ENCODE measurements at regions not wholly inside any gene's neighbourhood (a gene's known extent, or its start where the extent isn't known, plus 50 kb on each side); places are given as distances from the start of the nearest gene placed in this dataset.

DNA sequence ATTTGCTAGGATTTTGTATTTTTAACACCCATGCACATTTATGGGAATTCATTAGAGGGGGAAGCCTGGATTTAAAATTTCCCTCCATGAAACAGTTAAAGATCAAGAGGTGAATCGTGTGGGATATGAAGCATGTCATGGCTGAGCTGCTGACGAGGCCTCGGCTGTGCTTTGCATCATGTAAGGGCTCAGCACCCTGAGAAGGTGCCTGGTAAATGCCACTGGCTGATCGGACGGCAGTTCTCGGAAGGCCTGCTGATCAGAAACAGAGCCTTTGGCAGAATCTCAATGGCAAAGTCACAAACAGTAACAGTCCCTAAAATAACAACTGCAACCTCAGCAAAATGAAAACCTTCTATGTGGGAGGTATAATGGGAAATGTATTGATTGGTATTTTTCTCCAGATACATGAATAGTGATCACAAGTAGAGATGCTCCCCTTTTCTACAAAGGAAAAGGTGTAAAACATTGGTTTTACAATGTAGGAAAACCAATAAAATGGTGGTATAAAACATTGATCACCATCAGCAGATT lies 53.0 kb upstream of the FUCA2 start:
- in situ Hi-C loops (cut with HindIII; ENCODE audit: low sequenced_read_pairs), result no loop called here
- H3K4me3 ChIP-seq (ENCODE audit: low read depth, low read length), result no peak overlapping the region
- DNase-seq (ENCODE audit: low read depth, low spot score), result no peak
- TF ChIP-seq, protein P1, sequence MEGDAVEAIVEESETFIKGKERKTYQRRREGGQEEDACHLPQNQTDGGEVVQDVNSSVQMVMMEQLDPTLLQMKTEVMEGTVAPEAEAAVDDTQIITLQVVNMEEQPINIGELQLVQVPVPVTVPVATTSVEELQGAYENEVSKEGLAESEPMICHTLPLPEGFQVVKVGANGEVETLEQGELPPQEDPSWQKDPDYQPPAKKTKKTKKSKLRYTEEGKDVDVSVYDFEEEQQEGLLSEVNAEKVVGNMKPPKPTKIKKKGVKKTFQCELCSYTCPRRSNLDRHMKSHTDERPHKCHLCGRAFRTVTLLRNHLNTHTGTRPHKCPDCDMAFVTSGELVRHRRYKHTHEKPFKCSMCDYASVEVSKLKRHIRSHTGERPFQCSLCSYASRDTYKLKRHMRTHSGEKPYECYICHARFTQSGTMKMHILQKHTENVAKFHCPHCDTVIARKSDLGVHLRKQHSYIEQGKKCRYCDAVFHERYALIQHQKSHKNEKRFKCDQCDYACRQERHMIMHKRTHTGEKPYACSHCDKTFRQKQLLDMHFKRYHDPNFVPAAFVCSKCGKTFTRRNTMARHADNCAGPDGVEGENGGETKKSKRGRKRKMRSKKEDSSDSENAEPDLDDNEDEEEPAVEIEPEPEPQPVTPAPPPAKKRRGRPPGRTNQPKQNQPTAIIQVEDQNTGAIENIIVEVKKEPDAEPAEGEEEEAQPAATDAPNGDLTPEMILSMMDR (IDR thresholded peaks at IDR 0.05; ENCODE audit: low read depth, low read length), result no peak

DNA sequence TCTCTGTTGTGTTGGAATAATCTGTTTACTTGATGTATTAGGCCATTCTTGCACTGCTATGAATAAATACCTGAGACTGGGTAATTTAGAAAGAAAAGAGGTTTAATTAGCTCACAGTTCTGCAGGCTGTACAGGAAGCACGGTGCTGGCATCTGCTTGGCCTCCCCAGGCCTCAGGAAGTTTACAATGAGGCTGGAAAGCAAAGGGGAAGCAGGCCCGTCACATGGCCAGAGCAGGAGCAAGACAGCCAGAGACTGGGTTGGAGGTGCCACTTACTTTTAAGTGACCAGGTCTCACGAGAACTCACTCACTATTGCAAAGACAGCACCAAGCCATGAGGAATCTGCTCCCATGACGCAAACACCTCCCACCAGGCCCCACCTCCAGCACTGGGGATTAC lies 50.6 kb upstream of the FUCA2 start:
- TF ChIP-seq, protein P1 (IDR thresholded peaks at IDR 0.05; ENCODE audit: low read depth, low read length), result no peak
- H3K4me3 ChIP-seq (ENCODE audit: low read depth, low read length), result no peak overlapping the region
- in situ Hi-C loops (cut with HindIII; ENCODE audit: low sequenced_read_pairs), result no loop called here
- no peak for DNase-seq (ENCODE audit: low read depth, low spot score)

All from astrocyte of the spinal cord (primary cell).